ENCODE measurements at regions not wholly inside any gene's neighbourhood (a gene's known extent, or its start where the extent isn't known, plus 50 kb on each side); places are given as distances from the start of the nearest gene placed in this dataset.
A peak's percentile ranks its signal among the peaks of the same experiment; 100 is the strongest.
"Not testable (repeated sequence)": the region's sequence is repeated elsewhere in the genome, so short reads cannot be mapped to it uniquely, and the experiment has no call there.

- not testable (repeated sequence) for DNase-seq (ENCODE audit: low read depth in 3 of 3, low spot score in 1 of 3)
Measured at GRCh38 chr22:23439581-23439980, 140.5 kb downstream of the IGLL1 start.

GRCh38 chr22:23438216-23438615, 141.9 kb downstream of the IGLL1 start:
- no peak for DNase-seq (ENCODE audit: low read depth in 3 of 3, low spot score in 1 of 3)

GRCh38 chr22:23437779-23438178, 142.3 kb downstream of the IGLL1 start:
- DNase-seq (ENCODE audit: low read depth in 3 of 3, low spot score in 1 of 3) = no peak

GRCh38 chr22:23437107-23437395, 143.0 kb downstream of the IGLL1 start:
- DNase-seq (ENCODE audit: low read depth in 3 of 3, low spot score in 1 of 3) = not testable (repeated sequence)

- not testable (repeated sequence) for DNase-seq (ENCODE audit: low read depth in 3 of 3, low spot score in 1 of 3)
Measured at GRCh38 chr22:23436354-23437106, 143.6 kb downstream of the IGLL1 start.

GRCh38 chr22:23435186-23435585, 144.9 kb downstream of the IGLL1 start:
- not testable (repeated sequence) for DNase-seq (ENCODE audit: low read depth in 3 of 3, low spot score in 1 of 3)

- not testable (repeated sequence) for DNase-seq (ENCODE audit: low read depth in 3 of 3, low spot score in 1 of 3)
Measured at GRCh38 chr22:23434198-23434830, 145.8 kb downstream of the IGLL1 start.

GRCh38 chr22:23433127-23434005, 146.7 kb downstream of the IGLL1 start:
- DNase-seq (ENCODE audit: low read depth in 3 of 3, low spot score in 1 of 3) = peak in 1 of 3 donors; percentile 19

GRCh38 chr22:23432719-23433118, 147.4 kb downstream of the IGLL1 start:
- not testable (repeated sequence) for DNase-seq (ENCODE audit: low read depth in 3 of 3, low spot score in 1 of 3)

- DNase-seq (ENCODE audit: low read depth in 3 of 3, low spot score in 1 of 3) = no peak
Measured at GRCh38 chr22:23431337-23432072, 148.6 kb downstream of the IGLL1 start.

GRCh38 chr22:23424551-23425068, 155.5 kb downstream of the IGLL1 start:
- not testable (repeated sequence) for DNase-seq (ENCODE audit: low read depth in 3 of 3, low spot score in 1 of 3)

- DNase-seq (ENCODE audit: low read depth in 3 of 3, low spot score in 1 of 3) = no peak
Measured at GRCh38 chr22:23424031-23424430, 156.1 kb downstream of the IGLL1 start.

GRCh38 chr22:23422281-23422680, 157.8 kb downstream of the IGLL1 start:
- not testable (repeated sequence) for DNase-seq (ENCODE audit: low read depth in 3 of 3, low spot score in 1 of 3)

GRCh38 chr22:23421300-23421699, 158.8 kb downstream of the IGLL1 start:
- not testable (repeated sequence) for DNase-seq (ENCODE audit: low read depth in 3 of 3, low spot score in 1 of 3)

- DNase-seq (ENCODE audit: low read depth in 3 of 3, low spot score in 1 of 3) = no peak
Measured at GRCh38 chr22:23419931-23420330, 160.2 kb downstream of the IGLL1 start.

- no peak for DNase-seq (ENCODE audit: low read depth in 3 of 3, low spot score in 1 of 3)
Measured at GRCh38 chr22:23419171-23419570, 160.9 kb downstream of the IGLL1 start.

GRCh38 chr22:23418159-23418788, 161.8 kb downstream of the IGLL1 start:
- no peak for DNase-seq (ENCODE audit: low read depth in 3 of 3, low spot score in 1 of 3)

- not testable (repeated sequence) for DNase-seq (ENCODE audit: low read depth in 3 of 3, low spot score in 1 of 3)
Measured at GRCh38 chr22:23417327-23417726, 162.8 kb downstream of the IGLL1 start.

- DNase-seq (ENCODE audit: low read depth in 3 of 3, low spot score in 1 of 3) = not testable (repeated sequence)
Measured at GRCh38 chr22:23416169-23416690, 163.9 kb downstream of the IGLL1 start.

- DNase-seq (ENCODE audit: low read depth in 3 of 3, low spot score in 1 of 3) = no peak
Measured at GRCh38 chr22:23415490-23415851, 164.6 kb downstream of the IGLL1 start.

All from stimulated activated CD4-positive, alpha-beta T cell treated with anti-CD3 and anti-CD28 coated beads, TNF-alpha, amount 100 ng/mL, for 1 hour (primary cell).